Activated B cell treated with CpG ODN at 0.5 μM for 24 hours (primary cell): ENCODE measurements at regions not wholly inside any gene's neighbourhood (a gene's known extent, or its start where the extent isn't known, plus 50 kb on each side); places are given as distances from the start of the nearest gene placed in this dataset.

Experiments
- ATAC-seq: fragments of 200-7000 bp; cut with Tn5 transposase; one replicate; pipeline ENCODE4 v1.10.0; 2021; ENCODE audit warnings: low read depth, mild to moderate bottlenecking, moderate library complexity
- CTCF ChIA-PET: fragments of 350-600 bp; sonication (Branson Sonifier 250); formaldehyde crosslinking; loops from one replicate; lab custom pipeline; 2021; ENCODE audit warnings: antibody characterized with exemption; lab: Charles Lee
- POLR2A ChIA-PET: fragments of 350-600 bp; sonication (Branson Sonifier 250); formaldehyde crosslinking; loops from one replicate; lab custom pipeline; 2021; ENCODE audit warnings: antibody characterized with exemption; lab: Charles Lee
- DNase-seq: peaks from one replicate; pipeline ENCODE4 v3.0.0; 2022
- H3K27ac Mint-ChIP-seq: one replicate; pipeline ENCODE4 v1.8.0; 2020; ENCODE audit warnings: mixed read lengths
- H3K27me3 Mint-ChIP-seq: one replicate; pipeline ENCODE4 v1.8.0; 2021; ENCODE audit warnings: mixed read lengths
- H3K36me3 Mint-ChIP-seq: one replicate; pipeline ENCODE4 v1.8.0; 2021; ENCODE audit warnings: low read depth, mixed read lengths
- H3K4me1 Mint-ChIP-seq: one replicate; pipeline ENCODE4 v1.8.0; 2021; ENCODE audit warnings: mixed read lengths
- H3K4me3 Mint-ChIP-seq: one replicate; pipeline ENCODE4 v1.8.0; 2020; ENCODE audit warnings: mild to moderate bottlenecking, mixed read lengths
- H3K9me3 Mint-ChIP-seq: one replicate; pipeline ENCODE4 v1.8.0; 2020; ENCODE audit warnings: mixed read lengths
- CTCF ChIP-seq: fragments of 200-600 bp; IDR thresholded peaks from one replicate; pipeline ENCODE4 v1.8.0; 2022; ENCODE audit warnings: antibody characterized with exemption, mild to moderate bottlenecking
- intact Hi-C: fragments of 100-400 bp; cut with micrococcal nuclease; formaldehyde crosslinking; loops from one replicate; pipeline ENCODE4 v1.15.1; 2024

GRCh38 chr3:95521396-95521795 lies 1293.0 kb upstream of the EPHA6 start:
- ChIA-PET POLR2A (no interaction called here), CTCF (no interaction called here)
- DNase-seq (no peak), ATAC-seq (no peak)
- Mint-ChIP-seq H3K9me3 (peaks cover 2% of the 10 kb centered on the region), H3K36me3 (no peaks in the 10 kb centered on the region), H3K4me3 (no peak overlapping the region), H3K27me3 (no peaks in the 10 kb centered on the region), H3K27ac (no peak overlapping the region), H3K4me1 (no peaks in the 10 kb centered on the region)
- no peak for TF ChIP-seq CTCF
- intact Hi-C loops: no loop called here

GRCh38 chr3:95522449-95522848 lies 1291.9 kb upstream of the EPHA6 start:
- no peak for TF ChIP-seq CTCF
- intact Hi-C loops: no loop called here
- ChIA-PET CTCF (no interaction called here), POLR2A (no interaction called here)
- Mint-ChIP-seq H3K36me3 (no peaks in the 10 kb centered on the region), H3K4me3 (no peak overlapping the region), H3K27ac (no peak overlapping the region), H3K27me3 (no peaks in the 10 kb centered on the region), H3K9me3 (peaks cover 2% of the 10 kb centered on the region), H3K4me1 (no peaks in the 10 kb centered on the region)
- DNase-seq (no peak), ATAC-seq (no peak)

- intact Hi-C loops: no loop called here
- ATAC-seq: no peak
- POLR2A ChIA-PET: no interaction called here
- Mint-ChIP-seq H3K27ac (no peak overlapping the region), H3K9me3 (peaks cover 7% of the 10 kb centered on the region), H3K36me3 (no peaks in the 10 kb centered on the region), H3K4me1 (no peaks in the 10 kb centered on the region), H3K27me3 (no peaks in the 10 kb centered on the region), H3K4me3 (no peak overlapping the region)
- no peak for TF ChIP-seq CTCF
- no peak for DNase-seq
- CTCF ChIA-PET: no interaction called here
Observed at GRCh38 chr3:95539950-95540483, 1274.4 kb upstream of the EPHA6 start.

- H3K9me3 Mint-ChIP-seq: peaks cover 7% of the 10 kb centered on the region
- ChIA-PET CTCF (no interaction called here), POLR2A (no interaction called here)
- no peak for DNase-seq
- no peaks in the 10 kb centered on the region for H3K4me1 Mint-ChIP-seq
- H3K36me3 Mint-ChIP-seq: no peaks in the 10 kb centered on the region
- H3K27me3 Mint-ChIP-seq: no peaks in the 10 kb centered on the region
- H3K27ac Mint-ChIP-seq: no peak overlapping the region
- no peak overlapping the region for H3K4me3 Mint-ChIP-seq
- ATAC-seq: no peak
- intact Hi-C loops: no loop called here
- TF ChIP-seq CTCF: no peak
Observed at GRCh38 chr3:95565502-95565901, 1248.9 kb upstream of the EPHA6 start.

- no peaks in the 10 kb centered on the region for H3K36me3 Mint-ChIP-seq
- ATAC-seq (no peak), DNase-seq (no peak)
- CTCF ChIA-PET: no interaction called here
- intact Hi-C loops: no loop called here
- H3K27ac Mint-ChIP-seq: no peak overlapping the region
- no peaks in the 10 kb centered on the region for H3K27me3 Mint-ChIP-seq
- no peak for TF ChIP-seq CTCF
- peaks cover 7% of the 10 kb centered on the region for H3K9me3 Mint-ChIP-seq
- no peak overlapping the region for H3K4me3 Mint-ChIP-seq
- no peaks in the 10 kb centered on the region for H3K4me1 Mint-ChIP-seq
- POLR2A ChIA-PET: no interaction called here
Observed at GRCh38 chr3:95567346-95567745, 1247.0 kb upstream of the EPHA6 start.
